A549 (cell line): ENCODE measurements at regions not wholly inside any gene's neighbourhood (a gene's known extent, or its start where the extent isn't known, plus 50 kb on each side); places are given as distances from the start of the nearest gene placed in this dataset.
"Not testable (repeated sequence)": the region's sequence is repeated elsewhere in the genome, so short reads cannot be mapped to it uniquely, and the experiment has no call there.

Experiments
- ATAC-seq, 2 experiments: fragments of 200-7000 bp in 1 of 2; fragments of >200 bp in 1 of 2; cut with Nextera tagmentation in 1 of 2; cut with Tn5 transposase in 1 of 2; 3 replicates each; pipeline versions ENCODE4 v1.8.0 to v1.9.1; 2018 to 2020; ENCODE audit warnings: mild to moderate bottlenecking in 1 of 2, moderate library complexity in 1 of 2
- CTCF ChIA-PET: fragments of 300-600 bp; sonication (Branson Sonifier 250); formaldehyde crosslinking; extraction: SDS; loops from one replicate; lab custom pipeline; 2021; ENCODE audit warnings: antibody characterized with exemption, inconsistent platforms; lab: Yijun Ruan, JAX
- POLR2A ChIA-PET: fragments of 350-600 bp; formaldehyde crosslinking; extraction: SDS; loops from one replicate; lab custom pipeline; 2021; ENCODE audit warnings: antibody characterized with exemption, inconsistent platforms; lab: Yijun Ruan, JAX
- DNase-seq, 2 experiments: peaks; one replicate each; pipeline versions ENCODE4 v3.0.0 to v3.0.0-alpha.2; 2011 to 2016; ENCODE audit warnings: low read depth in 1 of 2, low spot score in 1 of 2
- FAIRE-seq: peaks from 2 replicates; lab custom pipeline; 2011; peaks lifted over from hg19 to GRCh38; lab: Jason Lieb, UNC
- H3K27ac ChIP-seq, 2 experiments: fragments of >200 bp; sonication (Bioruptor Twin); formaldehyde crosslinking; 3 replicates each; pipeline ENCODE4 v1.5.1; 2016 to 2017
- H3K4me1 ChIP-seq: fragments of >200 bp; sonication (Bioruptor Twin); formaldehyde crosslinking; 3 replicates; pipeline ENCODE4 v1.6.1; 2016
- H3K4me2 ChIP-seq: fragments of >200 bp; sonication (Bioruptor Twin); formaldehyde crosslinking; 3 replicates; pipeline ENCODE4 v1.6.1; 2016
- H3K4me3 ChIP-seq: fragments of >200 bp; sonication (Bioruptor Twin); formaldehyde crosslinking; 3 replicates; pipeline ENCODE4 v1.5.1; 2016
- H3K9me3 ChIP-seq: fragments of >200 bp; sonication (Bioruptor Twin); formaldehyde crosslinking; 3 replicates; pipeline ENCODE4 v1.6.1; 2016
- WGBS: methylation state at CpG from one replicate; pipeline ENCODE4 v1.1.6; 2017; ENCODE audit errors: missing lambda C conversion rate; 5-methylcytosine and 5-hydroxymethylcytosine counted together

- FAIRE-seq, H3K27ac ChIP-seq, POLR2A ChIA-PET, H3K4me1 ChIP-seq, ATAC-seq, H3K4me2 ChIP-seq, CTCF ChIA-PET, H3K9me3 ChIP-seq, DNase-seq, H3K4me3 ChIP-seq: not testable (repeated sequence)
- 55% methylated on average over 16 of the region's 27 CpGs for WGBS
Measured at GRCh38 chr7:63568571-63569313, 429.9 kb upstream of the ZNF722 start.

DNA sequence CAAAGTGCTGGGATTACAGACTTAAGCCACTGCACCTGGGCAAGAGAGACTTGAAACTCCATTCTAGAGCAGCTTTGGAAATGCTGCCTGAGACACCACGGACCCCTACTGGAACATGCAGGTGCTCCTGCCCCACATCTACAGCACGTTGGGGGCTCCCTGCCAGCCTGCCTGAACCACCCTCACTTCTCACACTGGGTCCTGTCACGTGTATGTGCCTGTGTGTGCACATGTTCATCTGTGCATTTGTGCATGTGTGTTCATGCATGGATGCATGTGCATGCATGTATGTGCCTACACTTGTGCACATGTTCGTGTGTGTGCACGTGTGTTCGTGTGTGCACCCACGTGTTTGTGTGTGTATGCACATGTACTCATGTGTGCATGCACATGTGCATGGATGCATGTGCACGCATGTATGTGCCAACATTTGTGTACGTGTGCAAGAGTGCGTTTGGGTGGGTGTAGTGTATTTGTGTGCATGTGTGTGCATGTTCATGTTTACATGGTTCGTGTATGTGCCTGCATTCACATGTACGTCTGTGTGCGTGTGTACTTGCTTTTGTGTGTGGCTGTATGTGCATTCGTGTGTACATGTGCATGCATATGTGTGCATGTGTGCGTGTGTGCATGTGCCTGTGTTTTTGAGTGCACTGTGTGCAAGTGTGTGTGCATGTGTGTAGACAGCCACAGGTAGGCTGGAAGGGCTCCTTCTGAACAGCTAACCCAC lies 428.1 kb upstream of the ZNF722 start:
- DNase-seq, FAIRE-seq, H3K4me2 ChIP-seq, POLR2A ChIA-PET, ATAC-seq, H3K9me3 ChIP-seq, H3K27ac ChIP-seq, CTCF ChIA-PET, H3K4me3 ChIP-seq, H3K4me1 ChIP-seq: not testable (repeated sequence)
- 27% methylated on average over 15 of the region's 15 CpGs for WGBS

- POLR2A ChIA-PET, H3K27ac ChIP-seq, H3K4me3 ChIP-seq, H3K4me1 ChIP-seq, H3K9me3 ChIP-seq, CTCF ChIA-PET, DNase-seq, H3K4me2 ChIP-seq, FAIRE-seq: not testable (repeated sequence)
- 86% methylated on average over 13 of the region's 28 CpGs for WGBS
- 0 out of 6 replicates have a peak, but pooled peaks of 1 of the 2 experiments have one; percentile 36 for ATAC-seq
Measured at GRCh38 chr7:63572196-63572595, 426.5 kb upstream of the ZNF722 start.

DNA sequence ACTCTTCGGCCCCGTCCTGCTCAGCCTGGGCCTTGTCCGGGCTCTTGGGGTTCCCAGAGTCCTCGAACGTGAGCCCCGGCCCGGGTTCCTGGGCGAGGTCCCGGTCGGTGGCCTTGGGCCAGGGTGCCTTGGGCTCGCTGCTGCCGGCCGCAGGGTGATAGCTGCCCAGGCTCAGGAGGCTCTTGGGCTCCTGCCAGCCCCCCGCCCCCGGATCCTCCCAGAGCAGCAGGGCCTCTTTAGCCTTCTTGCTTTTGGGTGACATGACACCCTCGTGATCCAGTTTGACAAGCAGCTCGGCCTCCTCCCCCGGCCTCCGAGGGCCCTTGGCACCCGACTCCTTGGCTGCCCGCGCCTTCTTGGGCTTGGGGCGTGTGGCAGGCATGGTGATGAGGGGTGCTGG lies 425.7 kb upstream of the ZNF722 start:
- CTCF ChIA-PET, FAIRE-seq: not testable (repeated sequence)
- WGBS: 47% methylated on average over 9 of the region's 23 CpGs

DNA sequence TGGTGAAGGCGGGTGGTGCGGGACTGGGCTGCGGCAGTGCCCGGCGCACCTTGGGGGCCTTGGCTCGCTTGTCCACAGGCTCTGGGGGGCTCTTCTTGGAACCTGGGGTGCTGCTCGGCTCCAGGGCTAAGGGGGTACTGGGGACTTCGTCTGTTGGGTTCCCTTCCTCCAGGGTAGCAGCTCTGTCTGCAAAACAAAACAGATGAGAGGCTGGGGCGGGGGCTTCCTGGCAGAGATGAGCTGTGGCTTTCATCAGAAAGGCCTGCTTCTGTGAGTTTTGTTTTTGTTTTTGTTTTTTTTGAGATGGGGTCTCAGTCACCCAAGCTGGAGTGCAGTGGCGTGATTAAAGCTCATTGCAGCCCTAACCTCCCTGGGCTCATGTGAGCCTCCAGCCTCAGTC lies 425.2 kb upstream of the ZNF722 start:
- CTCF ChIA-PET, H3K27ac ChIP-seq, H3K4me2 ChIP-seq, H3K9me3 ChIP-seq, DNase-seq, POLR2A ChIA-PET, H3K4me1 ChIP-seq, ATAC-seq, H3K4me3 ChIP-seq, FAIRE-seq: not testable (repeated sequence)
- 4% methylated on average over 4 of the region's 10 CpGs for WGBS

More for the DNA sequence above, 425.7 kb upstream of the ZNF722 start:
- H3K4me2 ChIP-seq, ATAC-seq, DNase-seq, H3K4me3 ChIP-seq, POLR2A ChIA-PET, H3K4me1 ChIP-seq, H3K27ac ChIP-seq, H3K9me3 ChIP-seq: not testable (repeated sequence)

DNA sequence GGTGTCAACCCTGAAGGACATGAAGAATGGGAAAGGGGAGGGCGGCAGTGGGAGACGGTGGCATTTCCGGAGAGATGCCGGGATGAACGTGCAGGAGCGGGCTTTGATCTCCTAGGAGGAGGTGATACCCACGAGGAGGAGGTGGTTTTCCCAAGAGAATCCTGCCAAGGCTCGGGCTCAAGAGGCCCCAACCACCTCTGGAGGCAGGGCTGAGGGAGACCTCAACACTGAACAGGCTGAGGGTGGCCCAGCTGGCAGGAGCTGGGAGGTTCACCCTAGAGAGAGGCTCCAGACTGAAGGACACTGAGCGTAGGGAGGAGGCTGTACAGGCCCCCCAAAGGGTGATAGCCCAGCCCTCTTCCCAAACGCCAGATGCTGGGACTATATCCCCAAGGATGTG lies 422.2 kb upstream of the ZNF722 start:
- H3K9me3 ChIP-seq, H3K4me1 ChIP-seq, POLR2A ChIA-PET, FAIRE-seq, H3K4me2 ChIP-seq, DNase-seq, CTCF ChIA-PET, H3K4me3 ChIP-seq, ATAC-seq, H3K27ac ChIP-seq: not testable (repeated sequence)
- WGBS: 24% methylated on average over 10 of the region's 10 CpGs

GRCh38 chr7:63577066-63577465 lies 421.6 kb upstream of the ZNF722 start:
- H3K4me2 ChIP-seq, H3K27ac ChIP-seq, H3K4me1 ChIP-seq, POLR2A ChIA-PET, DNase-seq, H3K9me3 ChIP-seq, FAIRE-seq, CTCF ChIA-PET, ATAC-seq, H3K4me3 ChIP-seq: not testable (repeated sequence)
- WGBS: 34% methylated on average over 4 of the region's 5 CpGs

GRCh38 chr7:63580045-63580444 lies 418.6 kb upstream of the ZNF722 start:
- H3K27ac ChIP-seq, POLR2A ChIA-PET, H3K4me3 ChIP-seq, DNase-seq, FAIRE-seq, CTCF ChIA-PET, ATAC-seq, H3K4me2 ChIP-seq, H3K4me1 ChIP-seq, H3K9me3 ChIP-seq: not testable (repeated sequence)
- WGBS: 35% methylated on average over 8 of the region's 12 CpGs

DNA sequence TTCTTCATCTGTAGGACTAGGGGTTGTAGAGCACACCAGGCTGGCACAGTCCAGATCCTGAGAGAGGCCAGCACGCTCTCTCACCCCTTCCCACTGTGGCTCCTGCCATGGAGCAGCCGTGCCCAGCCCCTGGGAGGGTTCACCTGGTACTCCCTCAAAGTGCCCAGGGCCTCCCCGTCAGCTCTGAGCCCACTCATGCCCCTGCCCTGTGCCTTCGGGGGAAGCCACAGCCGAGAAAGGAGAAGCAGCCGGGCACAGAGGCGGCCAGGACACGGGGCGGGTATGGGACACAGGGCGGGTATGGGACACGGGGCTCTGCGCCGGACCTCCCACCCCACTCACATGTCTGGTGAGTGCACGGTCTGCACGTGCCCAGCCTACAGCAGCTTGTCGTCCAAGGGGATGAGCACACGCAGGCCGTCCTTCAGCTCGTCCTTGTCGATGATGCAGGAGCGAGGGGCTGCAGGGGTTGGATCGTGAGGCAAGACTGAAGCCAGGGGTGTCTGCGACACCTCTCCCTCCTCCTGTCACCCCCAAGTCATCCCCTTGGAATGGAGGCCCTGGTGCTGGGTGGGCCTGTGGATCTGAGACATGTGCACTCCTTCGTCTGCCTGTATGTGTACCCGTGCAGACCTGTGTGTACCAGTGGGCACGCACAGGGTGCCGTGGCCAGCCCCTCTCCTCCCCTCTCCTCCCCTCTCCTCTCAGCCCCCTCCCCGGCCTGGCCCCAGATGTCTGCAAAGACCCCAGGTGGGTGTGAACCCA lies 417.9 kb upstream of the ZNF722 start:
- DNase-seq, H3K4me1 ChIP-seq, H3K9me3 ChIP-seq, POLR2A ChIA-PET, H3K4me3 ChIP-seq, H3K4me2 ChIP-seq, CTCF ChIA-PET, H3K27ac ChIP-seq, FAIRE-seq: not testable (repeated sequence)
- WGBS: 60% methylated on average over 10 of the region's 28 CpGs
- 0 out of 6 replicates have a peak, but pooled peaks of 1 of the 2 experiments have one; percentile 24 for ATAC-seq

GRCh38 chr7:63582771-63583170 lies 415.9 kb upstream of the ZNF722 start:
- H3K9me3 ChIP-seq, DNase-seq, H3K4me3 ChIP-seq, H3K4me1 ChIP-seq, CTCF ChIA-PET, H3K27ac ChIP-seq, POLR2A ChIA-PET, H3K4me2 ChIP-seq, FAIRE-seq, ATAC-seq: not testable (repeated sequence)
- 45% methylated on average over 11 of the region's 12 CpGs for WGBS
